Activated CD8-positive, alpha-beta memory T cell treated with anti-CD3 and anti-CD28 coated beads for 4 hours (primary cell): ENCODE measurements at regions not wholly inside any gene's neighbourhood (a gene's known extent, or its start where the extent isn't known, plus 50 kb on each side); places are given as distances from the start of the nearest gene placed in this dataset.
"Not testable (repeated sequence)": the region's sequence is repeated elsewhere in the genome, so short reads cannot be mapped to it uniquely, and the experiment has no call there.

ENCODE experiments used
- DNase-seq, 2 donors: peaks; one replicate each; pipeline ENCODE4 v3.0.0-alpha.2; 2020; ENCODE audit warnings: low read depth in 2 of 2

DNA sequence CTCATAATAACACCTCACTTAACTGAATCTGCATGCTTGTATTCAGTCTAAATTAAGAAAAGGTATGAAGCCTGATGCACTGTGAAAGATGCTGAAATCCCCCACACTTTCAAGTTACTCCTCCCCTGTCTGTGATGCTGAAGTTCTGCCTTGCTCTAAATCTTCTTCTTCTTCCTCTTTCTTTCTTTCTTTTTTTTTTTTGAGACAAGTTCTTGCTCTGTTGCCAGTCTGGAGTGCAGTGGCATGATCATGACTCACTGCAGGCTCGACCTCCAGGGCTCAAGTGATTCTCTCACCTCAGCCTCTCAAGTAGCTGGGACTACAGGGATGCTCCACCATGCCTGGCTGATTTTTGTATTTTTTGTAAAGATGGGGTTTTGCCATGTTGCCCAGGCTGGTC lies 231.0 kb upstream of the B3GALT2 start:
- DNase-seq: peak in 1 of 2 donors; percentile 2

DNA sequence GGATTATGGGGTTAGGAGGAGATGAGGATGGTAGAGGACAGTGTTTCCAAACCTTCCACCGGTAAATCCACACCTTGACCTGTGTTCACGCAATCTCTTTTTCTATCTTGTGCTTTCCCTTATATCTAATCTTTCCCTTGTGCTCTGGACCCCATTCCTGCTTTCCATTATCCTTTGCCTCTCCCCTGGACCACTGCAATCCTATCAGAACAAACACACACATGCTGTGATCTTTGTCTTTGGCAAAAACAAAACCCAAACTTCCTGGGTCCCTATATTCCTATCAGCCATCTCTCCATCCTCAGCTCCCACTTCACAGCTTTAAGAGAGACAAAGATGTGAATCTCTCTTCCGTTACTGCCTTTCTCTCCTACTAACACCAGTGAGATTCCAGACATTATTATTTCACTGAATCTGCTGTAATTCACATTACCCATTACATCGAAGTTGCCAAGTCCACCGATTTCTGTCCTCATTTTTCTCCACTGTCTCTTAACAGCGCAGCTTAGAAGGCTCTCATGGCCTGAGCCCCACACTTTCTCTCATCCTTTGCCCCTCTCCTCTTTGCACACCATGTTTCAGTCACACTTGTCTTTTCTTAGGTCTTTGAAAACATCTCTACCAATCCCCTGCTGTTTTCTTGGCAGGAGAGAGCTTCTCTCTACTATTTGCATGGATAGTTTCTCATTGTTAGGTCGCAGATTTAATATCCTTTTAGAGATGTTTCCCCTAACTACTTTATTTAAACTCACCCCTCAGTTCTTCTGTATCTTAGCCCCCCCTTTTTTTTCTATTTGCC lies 230.0 kb upstream of the B3GALT2 start:
- DNase-seq: no peak

DNA sequence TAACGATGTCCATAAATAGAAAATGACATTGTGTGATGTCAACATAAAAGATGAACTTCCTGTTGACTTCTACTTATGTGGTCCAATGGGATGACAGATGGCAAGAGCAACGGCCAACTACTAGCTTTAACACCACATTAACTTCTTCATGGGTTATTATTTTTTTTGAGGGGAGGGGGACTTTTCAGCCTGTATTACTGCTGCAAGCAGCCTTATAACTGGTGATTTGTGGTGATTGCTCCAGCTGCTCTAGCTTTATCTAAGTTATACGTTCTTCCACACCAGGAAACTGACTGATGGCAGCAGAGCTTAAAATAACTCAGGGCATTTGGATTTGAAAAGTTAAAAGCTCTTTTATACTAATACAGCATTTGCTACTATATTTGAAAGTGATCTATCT lies 228.8 kb upstream of the B3GALT2 start:
- DNase-seq: no peak

DNA sequence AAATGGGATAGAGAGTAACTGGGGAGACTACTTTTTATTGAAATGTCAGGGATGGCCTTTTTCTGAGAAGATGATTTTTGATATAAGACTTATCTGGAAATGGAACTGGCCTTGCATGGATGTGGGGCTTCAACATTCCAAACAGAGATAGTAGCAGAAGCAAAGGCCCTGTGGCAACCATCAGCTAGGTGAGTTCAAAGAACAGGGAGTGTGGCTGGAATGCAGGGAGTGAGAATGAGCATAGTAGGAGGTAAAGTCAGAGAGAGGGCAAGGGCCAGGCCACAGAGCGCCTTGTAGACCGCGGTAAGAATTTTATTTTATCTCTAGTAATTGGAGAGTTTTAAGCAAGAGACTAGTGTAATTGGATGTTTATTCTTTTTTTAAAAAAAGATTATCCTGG lies 227.0 kb upstream of the B3GALT2 start:
- DNase-seq: no peak

DNA sequence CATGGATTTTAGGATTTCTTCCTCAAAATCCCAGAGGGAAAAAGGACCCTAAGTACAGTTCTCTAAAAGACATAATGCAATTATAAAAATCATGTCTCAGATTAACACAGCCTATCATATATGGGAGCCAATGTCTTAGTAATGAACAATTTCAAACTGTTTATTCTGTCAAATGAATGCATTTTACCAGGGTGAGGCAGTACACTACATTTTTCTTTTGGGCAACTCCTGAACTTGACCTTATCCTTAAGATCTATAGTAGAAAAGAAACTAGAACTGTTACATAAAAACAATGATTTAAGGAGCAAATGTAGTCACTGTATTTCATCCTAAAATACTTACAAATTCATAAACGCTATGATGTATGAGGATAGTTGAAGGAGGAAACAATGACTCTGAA lies 226.3 kb upstream of the B3GALT2 start:
- no peak for DNase-seq

DNA sequence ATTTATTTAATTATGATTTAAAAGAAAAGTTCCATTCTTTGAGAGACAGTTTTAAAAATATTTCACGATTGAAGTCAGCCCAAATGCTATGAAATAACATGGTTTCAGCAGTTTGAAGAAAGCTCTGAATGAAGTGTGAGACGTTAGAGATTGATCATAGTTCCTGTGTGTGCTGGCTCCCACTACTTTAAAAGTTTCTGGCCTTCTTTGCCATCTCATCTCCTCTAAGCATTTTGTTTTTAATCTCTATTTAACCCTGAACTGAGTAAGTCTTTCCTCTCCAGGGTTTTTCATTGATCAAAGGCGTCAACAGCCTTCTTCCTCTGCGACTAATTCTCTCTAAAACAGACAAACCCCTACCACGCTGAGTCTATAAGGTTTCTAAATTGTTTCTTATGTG lies 225.3 kb upstream of the B3GALT2 start:
- no peak for DNase-seq

DNA sequence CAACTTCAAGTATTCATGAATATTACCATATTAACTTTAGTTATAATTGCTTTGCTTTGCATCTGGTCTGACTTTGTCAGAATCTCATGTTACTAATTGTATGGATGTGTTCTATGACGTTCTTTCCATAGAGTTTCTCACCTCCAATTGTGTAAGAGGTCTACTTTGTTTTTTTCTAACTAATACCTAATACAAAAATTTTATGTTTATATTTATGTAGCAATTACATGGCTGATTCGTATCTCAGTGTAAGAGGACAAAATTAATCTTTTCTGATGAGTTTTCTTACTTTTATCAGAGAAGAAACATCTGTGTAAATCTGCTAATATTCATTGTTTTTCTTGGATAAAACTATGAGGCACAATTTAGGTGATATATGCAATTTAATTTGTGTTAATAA lies 224.8 kb upstream of the B3GALT2 start:
- no peak for DNase-seq

DNA sequence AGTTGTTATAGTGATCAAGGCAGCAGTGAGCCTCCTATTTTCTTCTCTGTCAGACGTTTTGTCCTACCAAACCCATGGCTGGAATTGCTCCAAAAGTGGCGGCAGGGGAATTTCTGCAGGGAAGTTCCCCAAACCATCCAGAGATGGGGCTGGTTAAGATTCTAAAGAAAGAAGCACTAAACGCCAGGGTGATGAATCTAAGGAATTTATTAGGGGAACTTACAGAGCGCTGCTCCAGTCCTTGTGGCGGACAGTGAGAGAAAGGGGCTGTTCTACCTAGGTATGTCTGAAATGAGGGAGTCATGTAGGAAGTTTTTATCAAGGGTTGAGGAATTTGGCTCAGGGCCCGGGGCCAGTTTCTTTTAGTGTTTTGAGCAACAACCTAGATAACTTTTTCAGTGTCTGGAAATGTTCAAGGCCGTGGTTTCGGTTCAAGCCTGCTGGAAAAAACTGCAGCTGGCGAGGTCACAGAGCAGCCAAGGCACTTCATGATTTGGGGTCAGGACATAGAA lies 222.4 kb upstream of the B3GALT2 start:
- DNase-seq: no peak

DNA sequence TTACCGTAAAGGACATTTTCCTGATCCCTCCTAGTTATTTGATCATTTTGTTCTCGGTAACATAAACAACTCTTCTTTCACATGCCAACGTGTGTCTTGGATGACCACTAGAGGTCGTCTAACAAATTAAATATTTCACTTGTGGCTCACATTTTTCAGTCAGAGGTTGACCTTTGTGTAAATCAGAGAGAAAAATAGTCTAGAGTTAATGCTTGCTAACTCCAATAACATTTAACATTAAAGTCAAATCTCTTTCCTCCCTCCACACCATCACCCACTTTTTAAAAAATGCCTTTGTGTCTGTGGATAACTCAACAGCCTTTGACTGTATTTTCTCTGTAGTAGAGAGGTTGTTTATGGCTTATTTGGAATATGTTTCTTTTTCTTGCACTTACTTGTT lies 220.5 kb upstream of the B3GALT2 start:
- DNase-seq: no peak

DNA sequence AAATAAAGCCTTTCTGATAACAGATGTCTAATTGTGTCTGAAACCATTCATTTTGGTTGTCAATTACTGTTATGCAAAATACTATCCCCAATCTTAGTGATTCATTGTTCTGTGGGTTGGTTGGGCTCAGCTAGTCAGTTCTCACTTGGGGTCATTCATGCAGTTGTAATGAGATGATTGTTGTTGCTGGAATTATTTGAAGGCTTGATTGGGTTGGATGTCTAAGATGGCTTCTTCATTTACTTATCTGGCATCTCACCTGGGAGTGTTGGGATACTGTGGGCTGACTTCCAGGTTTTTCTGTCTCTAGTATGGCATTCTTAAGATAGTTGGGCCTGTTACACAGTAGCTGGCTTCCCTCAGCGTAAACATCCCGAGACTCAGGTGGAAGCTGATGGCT lies 217.8 kb upstream of the B3GALT2 start:
- DNase-seq: no peak

DNA sequence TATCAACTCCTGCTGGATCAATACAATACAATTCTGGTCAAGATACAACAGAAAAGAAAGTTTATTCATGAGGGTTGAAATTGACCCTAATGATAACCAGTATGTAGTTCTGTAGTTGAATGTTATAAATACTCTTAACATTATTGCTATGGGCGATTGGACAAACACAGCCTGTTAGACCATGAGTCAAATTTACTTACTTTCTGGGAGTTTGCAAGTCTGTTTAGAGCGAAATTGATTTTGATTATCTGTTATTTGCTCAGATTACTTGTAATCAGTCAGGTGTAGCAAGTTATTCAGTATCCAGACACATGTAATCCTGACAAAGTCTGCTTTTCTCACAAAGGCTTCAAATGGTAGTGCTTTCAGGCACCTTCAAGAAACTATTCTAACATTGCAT lies 216.6 kb upstream of the B3GALT2 start:
- no peak for DNase-seq

DNA sequence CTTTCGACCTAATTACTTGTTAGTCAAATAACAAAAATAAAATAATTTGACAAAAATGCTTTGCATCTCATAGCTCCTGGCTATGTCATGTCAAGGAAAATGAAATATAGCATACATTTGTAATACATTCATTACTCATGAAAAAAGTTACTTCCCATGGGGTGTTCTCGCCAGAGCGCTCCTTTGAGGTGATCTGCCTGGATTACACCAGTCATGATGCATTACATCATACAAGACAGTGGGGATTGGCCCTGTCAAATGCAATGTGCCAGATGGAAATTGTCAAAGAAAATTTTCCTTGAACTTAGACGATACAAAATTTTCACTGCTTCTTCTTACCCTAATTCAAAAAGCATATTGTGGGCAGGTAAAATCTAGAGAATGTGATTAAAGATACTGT lies 215.6 kb upstream of the B3GALT2 start:
- no peak for DNase-seq

DNA sequence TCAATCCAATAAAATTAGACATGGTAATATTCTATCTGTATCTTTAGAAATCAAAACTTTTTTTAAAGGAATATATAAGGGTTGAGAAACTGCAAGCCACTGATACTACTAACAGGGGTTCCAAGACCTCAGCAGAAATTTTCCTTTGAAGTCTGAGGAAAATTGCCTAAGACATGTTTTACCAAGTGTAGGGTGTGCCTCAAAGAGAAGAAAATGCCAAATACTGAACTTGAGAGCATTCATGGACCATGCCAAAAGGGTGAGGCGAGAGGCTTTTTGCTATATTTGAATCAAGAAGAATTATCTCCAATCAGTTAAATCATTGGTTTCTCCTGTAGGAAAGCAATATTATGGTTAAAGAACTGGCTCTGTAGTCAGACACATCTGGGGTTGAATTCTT lies 207.9 kb upstream of the B3GALT2 start:
- no peak for DNase-seq

DNA sequence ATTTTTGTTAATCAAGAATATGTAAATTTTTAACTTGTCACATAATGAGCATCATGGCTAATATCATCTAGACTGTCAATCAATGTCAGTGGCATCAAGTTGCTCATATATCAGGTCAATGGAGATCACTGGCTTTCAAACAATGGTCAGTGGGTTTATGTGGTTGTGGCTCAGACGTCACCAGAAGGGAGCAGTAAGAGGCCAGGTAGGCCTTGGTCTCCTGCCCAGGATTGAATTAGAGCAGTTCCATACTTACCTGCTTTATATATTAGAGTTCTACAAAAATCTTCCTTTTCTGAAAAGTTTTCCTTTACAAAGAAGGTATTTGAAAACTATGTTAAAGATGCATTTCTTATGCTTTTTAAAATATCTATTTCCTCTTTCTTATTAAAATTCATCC lies 206.3 kb upstream of the B3GALT2 start:
- no peak for DNase-seq

DNA sequence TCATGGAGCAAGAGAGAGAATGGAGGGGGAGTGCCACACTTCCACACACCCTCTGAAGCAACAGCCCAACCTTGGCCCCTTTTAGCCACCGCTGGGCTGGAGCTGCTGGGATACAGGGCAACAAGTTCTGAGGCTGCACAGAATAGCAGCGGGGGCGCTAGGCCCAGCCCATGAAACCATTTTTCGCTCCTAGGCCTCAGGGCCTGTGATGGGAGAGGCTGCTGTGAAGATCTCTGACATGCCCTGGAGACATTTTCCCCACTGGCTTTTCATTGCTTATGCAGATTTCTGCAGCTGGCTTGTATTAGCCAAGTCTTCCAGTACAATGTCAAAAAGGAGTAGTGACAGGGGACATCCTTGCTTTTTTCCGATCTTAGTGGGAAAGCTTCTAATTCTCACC lies 202.3 kb upstream of the B3GALT2 start:
- DNase-seq: no peak

DNA sequence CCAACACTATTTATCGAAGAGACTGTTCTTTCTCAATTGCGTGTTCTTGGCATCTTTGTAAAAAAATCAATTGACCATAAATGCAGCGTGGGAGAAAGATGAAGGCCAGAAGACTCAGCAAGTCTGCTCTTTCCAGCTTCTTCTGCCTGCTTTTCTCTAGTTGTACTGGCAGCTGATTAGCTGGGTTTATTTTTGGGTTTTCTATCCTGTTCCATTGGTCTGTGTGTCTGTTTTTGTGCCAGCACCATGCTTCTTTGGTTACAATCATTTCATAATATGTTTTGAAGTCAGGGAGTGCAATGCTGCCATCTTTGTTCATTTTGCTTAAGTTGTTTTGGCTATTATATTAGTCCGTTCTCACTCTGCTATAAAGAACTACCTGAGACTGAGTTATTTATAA lies 201.8 kb upstream of the B3GALT2 start:
- DNase-seq: no peak

DNA sequence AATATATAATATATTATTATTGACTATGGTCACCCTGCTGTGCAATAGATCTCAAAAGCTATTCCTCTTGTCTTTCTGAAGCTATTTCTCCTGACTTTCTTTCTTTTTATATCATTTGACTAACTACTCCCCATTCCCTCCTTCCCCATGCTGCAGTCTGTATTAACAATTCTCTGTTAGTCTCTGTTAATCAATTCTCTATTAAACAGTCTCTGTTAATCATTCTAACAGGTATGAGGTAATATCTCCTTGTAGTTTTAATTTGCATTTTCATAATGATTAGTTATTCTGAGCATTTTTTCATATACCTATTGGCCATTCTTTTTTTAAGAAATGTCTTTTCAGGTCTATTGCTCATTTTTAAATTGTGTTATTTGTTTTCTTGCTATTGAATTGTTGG lies 201.0 kb upstream of the B3GALT2 start:
- DNase-seq: no peak

DNA sequence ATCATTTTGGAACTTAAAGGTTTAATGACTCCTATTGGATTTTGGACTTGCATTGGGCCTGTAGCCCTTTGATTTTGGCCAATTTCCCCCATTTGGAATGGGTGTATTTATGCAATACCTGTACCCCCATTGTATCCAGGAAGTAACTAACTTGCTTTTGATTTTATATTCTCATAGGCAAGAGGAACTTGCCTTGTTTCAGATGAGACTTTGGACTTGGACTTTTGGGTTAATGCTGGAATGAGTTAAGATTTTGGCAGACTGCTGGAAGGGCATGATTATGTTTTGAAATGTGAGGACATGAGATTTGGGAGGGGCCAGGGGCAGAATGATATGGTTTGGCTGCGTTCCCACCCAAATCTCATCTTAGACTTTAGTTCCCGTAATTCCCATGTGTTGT lies 192.0 kb upstream of the B3GALT2 start:
- not testable (repeated sequence) for DNase-seq

DNA sequence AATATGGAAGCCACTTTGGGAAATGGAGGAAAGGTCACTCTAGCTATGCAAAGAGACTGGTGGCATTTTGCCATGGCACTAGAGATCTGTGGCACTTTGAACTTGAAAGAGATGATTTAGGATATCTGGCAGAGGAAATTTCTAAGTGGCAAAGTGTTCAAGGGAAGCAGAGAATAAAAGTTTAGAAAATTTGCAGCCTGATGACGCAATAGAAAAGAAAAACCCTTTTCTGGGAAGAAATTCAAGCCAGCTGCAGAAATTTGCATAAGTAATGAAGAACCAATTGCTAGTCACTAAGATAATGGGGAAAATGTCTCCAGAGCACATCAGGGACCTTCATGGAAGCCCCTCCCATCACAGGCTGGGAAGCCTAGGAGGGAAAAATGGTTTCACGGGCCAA lies 191.1 kb upstream of the B3GALT2 start:
- no peak for DNase-seq

DNA sequence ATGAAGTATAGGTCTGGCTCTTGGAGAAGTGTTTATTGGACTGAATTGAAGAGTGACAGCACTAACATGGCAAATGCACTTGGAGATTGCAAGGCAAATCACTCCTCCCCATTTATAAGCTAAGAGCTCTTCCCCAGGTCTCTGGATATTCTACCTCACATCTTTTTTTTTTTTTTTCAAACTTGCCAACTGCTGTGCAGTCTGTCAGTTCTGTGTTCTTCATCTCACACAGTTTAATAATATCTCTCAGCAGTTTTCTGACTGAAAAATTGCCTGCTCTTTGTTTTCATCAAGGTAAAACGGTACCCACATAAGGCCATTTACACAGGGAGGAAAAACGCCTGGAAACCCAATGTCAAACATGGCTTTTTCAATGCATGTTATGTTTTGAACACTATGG lies 186.1 kb upstream of the B3GALT2 start:
- DNase-seq: no peak

DNA sequence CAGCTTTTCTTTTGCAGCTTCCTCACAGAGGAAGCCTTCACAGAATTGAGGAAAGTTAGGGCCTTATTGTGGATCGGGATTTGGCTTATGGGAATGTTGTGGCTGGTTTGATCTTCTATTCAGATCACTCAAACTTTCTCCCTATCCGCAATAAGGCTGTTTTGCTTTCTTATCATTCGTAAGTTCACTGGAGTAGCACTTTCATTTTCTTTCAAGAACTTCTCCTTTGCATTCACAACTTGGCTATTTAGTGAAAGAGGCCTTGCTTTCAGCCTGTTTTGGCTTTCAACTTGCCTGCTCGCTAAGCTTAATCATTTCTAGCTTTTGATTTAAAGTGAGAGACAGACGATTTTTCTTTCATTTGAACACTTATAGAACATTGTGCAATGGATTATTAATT lies 181.9 kb upstream of the B3GALT2 start:
- DNase-seq: no peak

DNA sequence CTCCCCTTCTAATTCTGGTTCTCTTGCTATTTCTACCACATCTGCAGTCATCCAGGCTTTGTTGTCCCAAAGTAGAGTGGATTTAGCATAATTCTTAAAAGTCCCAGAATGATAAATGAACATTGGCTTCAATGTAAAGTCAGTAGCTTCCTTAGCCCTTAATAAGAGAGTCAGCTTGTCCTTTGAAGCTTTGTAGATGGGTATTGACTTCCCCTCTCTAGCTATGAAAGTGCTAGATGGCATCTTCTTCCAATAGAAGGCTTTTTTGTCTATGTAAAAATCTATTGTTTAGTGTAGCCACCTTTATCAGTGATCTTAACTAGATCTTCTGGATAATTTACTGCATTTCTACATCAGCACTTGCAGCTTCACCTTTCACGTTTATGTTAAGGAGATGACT lies 181.4 kb upstream of the B3GALT2 start:
- no peak for DNase-seq

DNA sequence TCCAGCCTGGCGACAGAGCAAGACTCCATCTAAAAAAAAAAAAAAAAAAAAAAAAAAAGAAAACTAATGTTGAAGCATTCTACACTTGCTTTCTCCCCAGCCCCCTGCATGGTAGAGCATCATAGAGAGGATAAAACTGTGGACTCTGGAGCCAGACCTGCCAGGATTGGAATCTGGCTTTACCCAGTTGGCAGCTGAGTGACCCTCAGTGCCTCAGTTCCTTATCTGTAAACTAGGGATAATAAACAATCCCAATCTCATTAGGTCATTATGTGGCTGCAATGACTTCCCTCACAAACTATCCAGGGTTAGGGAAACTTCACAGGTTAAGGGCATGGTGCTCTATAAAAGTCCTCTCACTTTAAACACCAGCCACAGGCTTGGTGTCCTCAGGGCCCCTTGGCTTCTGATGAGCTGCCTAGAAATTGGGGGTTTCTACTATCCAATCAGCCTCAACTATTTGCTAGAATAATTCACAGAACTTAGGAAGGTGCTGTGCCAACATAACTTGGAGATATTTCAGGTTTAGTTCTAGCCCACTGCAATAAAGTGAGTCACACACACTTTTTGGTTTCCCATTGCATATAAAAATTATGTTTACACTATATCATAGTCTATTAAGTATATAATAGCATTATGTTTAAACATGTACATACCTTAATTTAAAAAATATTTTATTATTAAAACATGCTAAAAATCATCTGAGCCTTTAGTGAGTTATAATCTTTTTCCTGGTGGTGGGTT lies 180.5 kb upstream of the B3GALT2 start:
- DNase-seq: no peak
